Upper lobe of right lung (tissue), 1 donor: ENCODE measurements at regions not wholly inside any gene's neighbourhood (a gene's known extent, or its start where the extent isn't known, plus 50 kb on each side); places are given as distances from the start of the nearest gene placed in this dataset.

Experiments used
- ATAC-seq: fragments of 200-7000 bp; cut with Tn5 transposase; one replicate; pipeline ENCODE4 v1.9.1; 2020; ENCODE audit warnings: mild to moderate bottlenecking, moderate library complexity
- DNase-seq: peaks from one replicate; pipeline ENCODE4 v3.0.0-alpha.2; 2020
- H3K27ac ChIP-seq: fragments of 200-600 bp; one replicate; pipeline ENCODE4 v1.8.0; 2022
- H3K27me3 ChIP-seq: fragments of 200-600 bp; one replicate; pipeline ENCODE4 v1.8.0; 2022; ENCODE audit warnings: mild to moderate bottlenecking
- H3K36me3 ChIP-seq: fragments of 200-600 bp; one replicate; pipeline ENCODE4 v1.8.0; 2022
- H3K4me1 ChIP-seq: fragments of 200-600 bp; one replicate; pipeline ENCODE4 v1.8.0; 2022
- H3K4me3 ChIP-seq: fragments of 200-600 bp; one replicate; pipeline ENCODE4 v1.8.0; 2022; ENCODE audit warnings: mild to moderate bottlenecking
- H3K9me3 ChIP-seq: fragments of 200-600 bp; one replicate; pipeline ENCODE4 v1.8.0; 2022
- CTCF ChIP-seq: fragments of 200-600 bp; IDR thresholded peaks from one replicate; pipeline ENCODE4 v1.8.0; 2022; ENCODE audit warnings: antibody characterized with exemption
- intact Hi-C: fragments of 100-400 bp; cut with DNase I; formaldehyde crosslinking; loops from one replicate; pipeline ENCODE4 v1.11.0; 2022
- donor health status: DM: no; HTN: yes; CAD: no; lungs with severe emphysema.

- H3K27me3 ChIP-seq: no peaks in the 10 kb centered on the region
- no peaks in the 10 kb centered on the region for H3K36me3 ChIP-seq
- H3K4me1 ChIP-seq: no peaks in the 10 kb centered on the region
- no peak overlapping the region for H3K4me3 ChIP-seq
- DNase-seq: no peak
- no peak for TF ChIP-seq CTCF
- ATAC-seq: no peak
- H3K9me3 ChIP-seq: no peaks in the 10 kb centered on the region
- no peak overlapping the region for H3K27ac ChIP-seq
- intact Hi-C loops: no loop called here
These were observed 119.4 kb upstream of the ARPP21 start for GRCh38 chr3:35519936-35520335.

- H3K36me3 ChIP-seq: no peaks in the 10 kb centered on the region
- DNase-seq (no peak), ATAC-seq (no peak)
- no peaks in the 10 kb centered on the region for H3K4me1 ChIP-seq
- H3K27ac ChIP-seq: no peak overlapping the region
- no peak overlapping the region for H3K4me3 ChIP-seq
- TF ChIP-seq CTCF: no peak
- intact Hi-C loops: no loop called here
- H3K27me3 ChIP-seq: no peaks in the 10 kb centered on the region
- no peaks in the 10 kb centered on the region for H3K9me3 ChIP-seq
These were observed 118.1 kb upstream of the ARPP21 start for GRCh38 chr3:35521196-35521595.

GRCh38 chr3:35522450-35522849 is 116.9 kb upstream of the ARPP21 start:
- no peak for TF ChIP-seq CTCF

GRCh38 chr3:35523074-35523473 is 116.3 kb upstream of the ARPP21 start:
- ATAC-seq: no peak
- intact Hi-C loops: no loop called here
- Histone ChIP-seq H3K9me3 (no peaks in the 10 kb centered on the region), H3K4me3 (no peak overlapping the region), H3K36me3 (no peaks in the 10 kb centered on the region), H3K27me3 (no peaks in the 10 kb centered on the region), H3K4me1 (no peaks in the 10 kb centered on the region), H3K27ac (no peak overlapping the region)
- DNase-seq: no peak
- no peak for TF ChIP-seq CTCF

More at GRCh38 chr3:35522450-35522849, 116.9 kb upstream of the ARPP21 start:
- Histone ChIP-seq H3K4me1 (no peaks in the 10 kb centered on the region), H3K36me3 (no peaks in the 10 kb centered on the region), H3K27ac (no peak overlapping the region), H3K27me3 (no peaks in the 10 kb centered on the region), H3K9me3 (no peaks in the 10 kb centered on the region), H3K4me3 (no peak overlapping the region)
- DNase-seq (no peak), ATAC-seq (no peak)
- intact Hi-C loops: no loop called here

- Histone ChIP-seq H3K27ac (no peak overlapping the region), H3K4me3 (no peak overlapping the region), H3K27me3 (no peaks in the 10 kb centered on the region), H3K4me1 (no peaks in the 10 kb centered on the region), H3K36me3 (no peaks in the 10 kb centered on the region), H3K9me3 (no peaks in the 10 kb centered on the region)
- intact Hi-C loops: no loop called here
- DNase-seq (no peak), ATAC-seq (no peak)
- no peak for TF ChIP-seq CTCF
These were observed 115.5 kb upstream of the ARPP21 start for GRCh38 chr3:35523838-35524237.

GRCh38 chr3:35524856-35525255 is 114.5 kb upstream of the ARPP21 start:
- no peak for DNase-seq
- no peak for TF ChIP-seq CTCF
- H3K27ac ChIP-seq: no peak overlapping the region
- H3K4me3 ChIP-seq: no peak overlapping the region
- H3K4me1 ChIP-seq: no peaks in the 10 kb centered on the region
- no peaks in the 10 kb centered on the region for H3K9me3 ChIP-seq
- no peaks in the 10 kb centered on the region for H3K27me3 ChIP-seq
- intact Hi-C loops: no loop called here
- no peaks in the 10 kb centered on the region for H3K36me3 ChIP-seq
- no peak for ATAC-seq
